Breast epithelium (tissue), 3 donors: ENCODE measurements at regions not wholly inside any gene's neighbourhood (a gene's known extent, or its start where the extent isn't known, plus 50 kb on each side); places are given as distances from the start of the nearest gene placed in this dataset.

ENCODE experiments used
- POLR2A ChIP-seq: fragments of 450-650 bp; IDR thresholded peaks from one replicate; pipeline ENCODE4 v1.6.1; 2016; ENCODE audit warnings: antibody characterized with exemption, mild to moderate bottlenecking, moderate library complexity
- POLR2AphosphoS5 ChIP-seq, 3 donors: sonication (generic); formaldehyde crosslinking; IDR thresholded peaks; one replicate each; pipeline ENCODE4 v1.6.1; 2017; ENCODE audit warnings: antibody characterized with exemption in 3 of 3
- TF ChIP-seq, protein P1 (sequence below), 3 donors: fragments of 450-650 bp; IDR thresholded peaks; one replicate each; pipeline ENCODE4 v1.5.1; 2016 to 2017; ENCODE audit warnings: antibody characterized with exemption in 3 of 3, mild to moderate bottlenecking in 3 of 3, moderate library complexity in 3 of 3

DNA sequence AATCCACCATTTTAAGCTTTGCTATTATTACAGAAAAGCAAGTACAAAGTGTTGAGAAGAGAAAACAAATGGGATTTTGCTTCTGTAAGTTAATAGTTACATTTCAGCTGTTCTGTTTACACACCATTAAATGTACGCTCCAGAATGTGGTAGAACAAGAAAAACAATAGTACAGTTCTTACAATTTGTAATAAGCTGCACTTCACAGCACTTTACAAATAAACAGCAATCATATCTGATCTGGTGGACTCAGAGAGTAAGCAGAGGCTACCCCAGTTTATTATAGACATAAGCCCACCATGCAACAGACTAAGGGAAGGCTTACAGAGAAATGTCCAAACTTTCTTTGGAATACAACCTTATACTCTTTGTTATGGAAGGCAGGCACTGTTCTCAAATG is 126.4 kb downstream of the OXSM start:
- TF ChIP-seq, protein P1, sequence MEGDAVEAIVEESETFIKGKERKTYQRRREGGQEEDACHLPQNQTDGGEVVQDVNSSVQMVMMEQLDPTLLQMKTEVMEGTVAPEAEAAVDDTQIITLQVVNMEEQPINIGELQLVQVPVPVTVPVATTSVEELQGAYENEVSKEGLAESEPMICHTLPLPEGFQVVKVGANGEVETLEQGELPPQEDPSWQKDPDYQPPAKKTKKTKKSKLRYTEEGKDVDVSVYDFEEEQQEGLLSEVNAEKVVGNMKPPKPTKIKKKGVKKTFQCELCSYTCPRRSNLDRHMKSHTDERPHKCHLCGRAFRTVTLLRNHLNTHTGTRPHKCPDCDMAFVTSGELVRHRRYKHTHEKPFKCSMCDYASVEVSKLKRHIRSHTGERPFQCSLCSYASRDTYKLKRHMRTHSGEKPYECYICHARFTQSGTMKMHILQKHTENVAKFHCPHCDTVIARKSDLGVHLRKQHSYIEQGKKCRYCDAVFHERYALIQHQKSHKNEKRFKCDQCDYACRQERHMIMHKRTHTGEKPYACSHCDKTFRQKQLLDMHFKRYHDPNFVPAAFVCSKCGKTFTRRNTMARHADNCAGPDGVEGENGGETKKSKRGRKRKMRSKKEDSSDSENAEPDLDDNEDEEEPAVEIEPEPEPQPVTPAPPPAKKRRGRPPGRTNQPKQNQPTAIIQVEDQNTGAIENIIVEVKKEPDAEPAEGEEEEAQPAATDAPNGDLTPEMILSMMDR (IDR thresholded peaks at IDR 0.05), result no peak
- TF ChIP-seq POLR2A, result no peak
- no peak for TF ChIP-seq POLR2AphosphoS5 (IDR thresholded peaks at IDR 0.05)
